ENCODE measurements at regions not wholly inside any gene's neighbourhood (a gene's known extent, or its start where the extent isn't known, plus 50 kb on each side); places are given as distances from the start of the nearest gene placed in this dataset.

DNA sequence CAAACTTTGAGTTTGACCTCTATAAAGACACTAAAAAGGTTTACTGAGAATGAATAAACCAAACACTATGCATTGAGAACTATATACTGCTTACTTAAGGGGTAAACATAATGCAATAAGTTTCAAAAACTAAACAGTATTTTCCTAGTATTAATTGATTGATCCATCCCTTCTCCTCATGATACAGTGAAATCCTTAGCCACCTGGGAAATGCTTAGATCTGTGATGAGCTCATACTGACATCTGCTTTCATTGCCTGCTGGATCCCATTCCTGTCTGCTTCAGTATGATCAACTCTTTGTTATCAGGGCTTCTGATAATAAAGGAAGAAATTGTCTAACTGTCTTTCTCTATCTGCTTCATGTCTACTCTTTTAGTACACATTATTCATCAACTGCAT lies 74.9 kb upstream of the UBE2E3 start:
- DNase-seq (ENCODE audit: low read depth, low spot score) = no peak

GRCh38 chr2:180905002-180905401 lies 75.4 kb upstream of the UBE2E3 start:
- TF ChIP-seq, protein P1, sequence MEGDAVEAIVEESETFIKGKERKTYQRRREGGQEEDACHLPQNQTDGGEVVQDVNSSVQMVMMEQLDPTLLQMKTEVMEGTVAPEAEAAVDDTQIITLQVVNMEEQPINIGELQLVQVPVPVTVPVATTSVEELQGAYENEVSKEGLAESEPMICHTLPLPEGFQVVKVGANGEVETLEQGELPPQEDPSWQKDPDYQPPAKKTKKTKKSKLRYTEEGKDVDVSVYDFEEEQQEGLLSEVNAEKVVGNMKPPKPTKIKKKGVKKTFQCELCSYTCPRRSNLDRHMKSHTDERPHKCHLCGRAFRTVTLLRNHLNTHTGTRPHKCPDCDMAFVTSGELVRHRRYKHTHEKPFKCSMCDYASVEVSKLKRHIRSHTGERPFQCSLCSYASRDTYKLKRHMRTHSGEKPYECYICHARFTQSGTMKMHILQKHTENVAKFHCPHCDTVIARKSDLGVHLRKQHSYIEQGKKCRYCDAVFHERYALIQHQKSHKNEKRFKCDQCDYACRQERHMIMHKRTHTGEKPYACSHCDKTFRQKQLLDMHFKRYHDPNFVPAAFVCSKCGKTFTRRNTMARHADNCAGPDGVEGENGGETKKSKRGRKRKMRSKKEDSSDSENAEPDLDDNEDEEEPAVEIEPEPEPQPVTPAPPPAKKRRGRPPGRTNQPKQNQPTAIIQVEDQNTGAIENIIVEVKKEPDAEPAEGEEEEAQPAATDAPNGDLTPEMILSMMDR (IDR thresholded peaks at IDR 0.05; ENCODE audit: low read depth, low read length) = no peak
- POLR2A ChIA-PET = no interaction called here
- no peak for DNase-seq (ENCODE audit: low read depth, low spot score)
- H3K9me3 ChIP-seq (ENCODE audit: control insufficient read depth, insufficient read depth, low read length) = no peaks in the 10 kb centered on the region
- no peaks in the 10 kb centered on the region for H3K27me3 ChIP-seq (ENCODE audit: control insufficient read depth, insufficient read depth, low read length)
- no peak overlapping the region for H3K4me3 ChIP-seq (ENCODE audit: low read depth, low read length)
- CTCF ChIA-PET = no interaction called here
- no peak overlapping the region for H3K27ac ChIP-seq (ENCODE audit: low read depth, low read length)

More for the DNA sequence above, 74.9 kb upstream of the UBE2E3 start:
- CTCF ChIA-PET = no interaction called here
- Histone ChIP-seq H3K27ac (ENCODE audit: low read depth, low read length) (no peak overlapping the region), H3K4me3 (ENCODE audit: low read depth, low read length) (no peak overlapping the region), H3K9me3 (ENCODE audit: control insufficient read depth, insufficient read depth, low read length) (no peaks in the 10 kb centered on the region), H3K27me3 (ENCODE audit: control insufficient read depth, insufficient read depth, low read length) (no peaks in the 10 kb centered on the region)
- POLR2A ChIA-PET = no interaction called here
- TF ChIP-seq, protein P1 (IDR thresholded peaks at IDR 0.05; ENCODE audit: low read depth, low read length) = no peak

- no peak for DNase-seq (ENCODE audit: low read depth, low spot score)
- Histone ChIP-seq H3K27me3 (ENCODE audit: control insufficient read depth, insufficient read depth, low read length) (no peaks in the 10 kb centered on the region), H3K4me3 (ENCODE audit: low read depth, low read length) (no peak overlapping the region), H3K27ac (ENCODE audit: low read depth, low read length) (no peak overlapping the region), H3K9me3 (ENCODE audit: control insufficient read depth, insufficient read depth, low read length) (no peaks in the 10 kb centered on the region)
- CTCF ChIA-PET = no interaction called here
- POLR2A ChIA-PET = no interaction called here
- TF ChIP-seq, protein P1 (IDR thresholded peaks at IDR 0.05; ENCODE audit: low read depth, low read length) = no peak
These were observed 79.1 kb upstream of the UBE2E3 start for GRCh38 chr2:180901331-180901730.

- Histone ChIP-seq H3K27me3 (ENCODE audit: control insufficient read depth, insufficient read depth, low read length) (no peaks in the 10 kb centered on the region), H3K4me3 (ENCODE audit: low read depth, low read length) (no peak overlapping the region), H3K27ac (ENCODE audit: low read depth, low read length) (no peak overlapping the region), H3K9me3 (ENCODE audit: control insufficient read depth, insufficient read depth, low read length) (no peaks in the 10 kb centered on the region)
- DNase-seq (ENCODE audit: low read depth, low spot score) = no peak
- POLR2A ChIA-PET = no interaction called here
- CTCF ChIA-PET = no interaction called here
- TF ChIP-seq, protein P1 (IDR thresholded peaks at IDR 0.05; ENCODE audit: low read depth, low read length) = no peak
These were observed 86.7 kb upstream of the UBE2E3 start for GRCh38 chr2:180893752-180894151.

DNA sequence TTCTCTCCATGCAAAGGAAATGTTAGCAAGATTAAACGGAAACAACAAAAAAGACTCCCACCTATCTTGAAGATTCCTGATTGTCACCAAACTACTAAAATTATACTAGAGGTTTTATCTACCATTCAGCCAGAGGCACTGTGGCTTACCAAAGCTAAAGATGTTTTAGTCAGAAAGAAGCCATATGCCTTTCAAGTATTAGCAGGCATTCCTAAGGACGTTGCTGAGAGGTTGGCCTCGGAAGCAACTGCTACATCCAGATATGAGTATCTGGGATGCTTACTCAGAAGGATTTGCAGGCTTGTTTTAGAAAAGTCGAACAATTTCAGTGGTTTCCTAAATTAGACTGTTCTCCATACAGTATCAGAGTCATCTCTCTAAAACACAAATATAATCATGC lies 88.3 kb upstream of the UBE2E3 start:
- CTCF ChIA-PET = no interaction called here
- DNase-seq (ENCODE audit: low read depth, low spot score) = no peak

More for the DNA sequence above, 88.3 kb upstream of the UBE2E3 start:
- POLR2A ChIA-PET = no interaction called here
- Histone ChIP-seq H3K27ac (ENCODE audit: low read depth, low read length) (no peak overlapping the region), H3K27me3 (ENCODE audit: control insufficient read depth, insufficient read depth, low read length) (no peaks in the 10 kb centered on the region), H3K4me3 (ENCODE audit: low read depth, low read length) (no peak overlapping the region), H3K9me3 (ENCODE audit: control insufficient read depth, insufficient read depth, low read length) (no peaks in the 10 kb centered on the region)
- TF ChIP-seq, protein P1 (IDR thresholded peaks at IDR 0.05; ENCODE audit: low read depth, low read length) = no peak
